ENCODE measurements at regions not wholly inside any gene's neighbourhood (a gene's known extent, or its start where the extent isn't known, plus 50 kb on each side); places are given as distances from the start of the nearest gene placed in this dataset.
A peak's percentile ranks its signal among the peaks of the same experiment; 100 is the strongest.

DNA sequence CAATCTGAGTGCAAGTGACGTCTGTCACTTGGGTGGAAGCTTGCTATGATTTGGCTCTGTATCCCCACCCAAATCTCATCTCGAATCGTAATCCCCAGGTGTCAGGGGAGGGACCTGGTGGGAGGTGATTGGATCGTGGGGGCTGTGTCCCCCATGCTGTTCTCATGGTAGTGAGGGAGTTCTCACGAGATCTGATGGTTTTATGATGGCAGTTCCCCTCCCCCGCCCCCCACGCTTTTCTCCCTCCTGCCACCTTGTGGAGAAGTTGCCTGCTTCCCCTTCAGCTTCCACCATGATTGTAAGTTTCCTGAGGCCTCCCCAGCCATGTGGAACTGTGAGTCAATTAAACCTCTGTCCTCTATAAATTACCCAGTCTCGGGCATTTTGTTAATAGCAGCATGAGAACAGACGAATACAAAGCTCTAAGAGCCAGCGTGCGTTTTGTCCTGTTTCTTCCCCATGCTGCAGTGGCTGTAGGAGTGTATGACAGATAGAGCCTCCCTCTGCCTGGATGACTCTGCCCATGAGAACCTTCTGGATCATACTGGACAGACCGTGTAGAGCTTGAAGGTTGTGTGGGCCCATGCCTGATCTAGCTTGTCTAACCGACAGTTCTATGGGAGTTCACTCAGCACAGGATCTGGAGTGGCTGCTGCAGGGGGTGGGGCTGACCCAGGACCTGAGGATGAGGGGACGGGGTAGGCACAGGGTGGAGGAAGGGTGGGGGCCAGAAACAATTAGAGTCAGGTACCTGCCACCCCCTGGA is 139.7 kb upstream of the ERRFI1 start (continued):
- TF ChIP-seq CHD7 (IDR thresholded peaks at IDR 0.05; ENCODE audit: insufficient replicate concordance, low read length) (no peak), YY1 (IDR thresholded peaks at IDR 0.05; ENCODE audit: low read depth, low read length) (0 out of 2 replicates have a peak, but pooled peaks have one; percentile 48), RBBP5 (IDR thresholded peaks at IDR 0.05; ENCODE audit: borderline replicate concordance, low read depth, low read length) (no peak), SAP30 (IDR thresholded peaks at IDR 0.05; ENCODE audit: insufficient read depth, insufficient replicate concordance, low read length) (no peak), TAF1 (IDR thresholded peaks at IDR 0.05; ENCODE audit: low read depth, low read length) (no peak), MAX (IDR thresholded peaks at IDR 0.05) (0 out of 2 replicates have a peak, but pooled peaks have one; percentile 35), POU5F1 (IDR thresholded peaks at IDR 0.05; ENCODE audit: low read depth, low read length) (no peak), RAD21 (IDR thresholded peaks at IDR 0.05 in 1 of 2, conservative IDR thresholded peaks at IDR 0.05 in 1 of 2; ENCODE audit: low read depth in 2 of 2, low read length in 2 of 2) (peak; percentile 35 to 54; a peak in 3 of 4 replicates)
- TF ChIP-seq, protein P1, sequence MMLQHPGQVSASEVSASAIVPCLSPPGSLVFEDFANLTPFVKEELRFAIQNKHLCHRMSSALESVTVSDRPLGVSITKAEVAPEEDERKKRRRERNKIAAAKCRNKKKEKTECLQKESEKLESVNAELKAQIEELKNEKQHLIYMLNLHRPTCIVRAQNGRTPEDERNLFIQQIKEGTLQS (IDR thresholded peaks at IDR 0.05; ENCODE audit: insufficient read depth, low read depth, low read length), result no peak

Data from H1 (cell line).